NOMO-1 (cell line): ENCODE measurements at regions not wholly inside any gene's neighbourhood (a gene's known extent, or its start where the extent isn't known, plus 50 kb on each side); places are given as distances from the start of the nearest gene placed in this dataset.

ENCODE experiments used
- DNase-seq, 2 experiments: peaks; one replicate each; lab custom pipeline; 2025; ENCODE audit not compliant: unreplicated experiment in 2 of 2; lab: John Stamatoyannopoulos, UW

DNA sequence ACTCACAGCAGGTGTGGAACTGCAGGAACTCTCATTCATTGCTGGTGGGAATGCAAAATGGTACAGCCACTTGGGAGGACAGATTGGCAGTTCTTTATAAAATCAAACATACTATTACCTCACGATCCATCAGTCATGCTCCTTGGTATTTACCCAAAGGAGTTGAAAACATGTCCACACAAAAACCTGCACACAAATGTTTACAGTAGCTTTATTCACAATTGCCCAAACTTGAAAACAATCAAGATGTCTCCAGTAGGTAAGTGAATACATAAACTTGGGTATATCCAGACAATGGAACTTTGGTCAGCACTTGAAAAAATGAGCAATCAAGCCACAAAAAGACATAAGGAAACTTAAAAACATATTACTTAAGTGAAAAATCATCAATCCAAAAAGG is 215.5 kb downstream of the IRX1 start:
- DNase-seq = no peak

DNA sequence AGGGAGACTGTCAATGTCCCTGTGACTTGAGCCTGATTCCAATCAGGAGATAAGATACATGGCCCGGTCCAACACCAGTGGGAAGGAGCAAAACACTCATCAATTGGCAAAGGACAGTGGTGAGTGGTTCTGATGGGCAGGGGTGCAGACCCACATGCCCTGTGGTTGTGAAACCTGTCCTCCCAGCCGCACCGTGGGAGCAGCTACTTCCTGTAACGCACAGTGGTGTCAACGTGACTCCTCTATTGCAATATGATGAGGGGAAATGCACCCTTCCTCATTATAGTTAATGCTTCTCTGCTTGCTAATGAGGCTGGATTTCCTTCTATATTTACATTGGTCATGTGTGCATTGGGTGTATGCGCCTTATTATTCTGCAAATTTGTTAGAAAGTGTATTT is 223.0 kb downstream of the IRX1 start:
- no peak for DNase-seq

DNA sequence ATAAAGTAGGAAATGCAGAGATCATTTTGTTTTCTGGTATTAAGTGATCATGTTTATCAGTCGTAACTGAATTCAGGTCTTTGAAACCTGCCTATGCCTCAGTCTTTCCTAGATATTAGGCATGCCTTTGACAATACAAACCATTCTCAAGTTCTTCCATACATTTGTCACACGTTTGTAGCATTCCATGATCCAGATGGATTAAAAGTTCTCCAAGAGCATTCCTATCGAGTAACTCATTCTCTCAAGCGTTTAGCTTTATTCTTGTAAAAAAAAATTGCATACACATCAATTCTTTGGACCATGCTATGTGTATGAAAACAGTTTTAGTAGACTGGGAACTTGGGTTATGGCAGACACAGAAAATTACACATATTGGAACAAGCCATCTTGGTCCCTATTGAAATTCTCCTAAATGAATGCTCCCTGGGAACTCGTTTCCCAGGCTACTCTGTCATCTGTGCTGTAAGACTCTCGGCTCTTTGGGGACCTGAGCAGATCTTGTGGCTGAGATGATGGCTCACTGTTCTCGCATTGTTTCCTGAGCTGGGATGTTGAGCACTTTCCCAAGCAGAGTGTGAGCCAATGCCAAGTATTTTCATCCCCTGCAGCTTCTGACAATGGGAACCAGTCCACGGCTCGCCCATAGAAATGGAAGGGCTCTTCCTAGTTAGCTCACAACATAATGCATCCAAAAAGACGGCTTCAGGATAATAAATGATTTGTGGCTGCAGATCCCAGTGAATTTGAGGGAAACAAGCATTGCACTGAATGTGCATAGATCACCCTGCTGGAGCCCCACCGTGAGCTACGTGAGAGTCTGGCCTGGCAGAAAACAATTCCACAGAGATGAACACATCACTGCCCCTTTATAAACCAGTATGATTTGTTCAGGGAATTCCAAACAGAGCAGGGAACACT is 230.2 kb downstream of the IRX1 start:
- no peak for DNase-seq

DNA sequence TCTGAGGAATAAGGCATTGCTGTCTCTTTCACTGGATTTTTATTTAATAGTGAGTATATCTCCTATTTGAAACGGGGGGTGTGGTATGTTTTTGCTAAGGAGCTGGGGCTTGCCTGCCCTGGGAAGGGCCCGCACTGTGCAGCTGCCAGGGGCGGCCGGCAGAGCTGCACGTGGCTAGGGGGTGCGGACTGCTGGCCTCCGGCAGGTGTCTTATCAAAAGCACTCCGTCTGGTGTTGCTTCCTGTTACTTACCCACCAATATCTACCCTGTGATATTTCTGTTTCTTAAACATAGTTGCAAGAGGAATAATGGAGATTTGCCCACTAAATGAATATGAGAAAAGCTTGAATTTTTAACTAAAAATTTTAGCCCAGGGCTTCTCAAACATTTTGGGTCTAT is 232.0 kb downstream of the IRX1 start:
- no peak for DNase-seq

DNA sequence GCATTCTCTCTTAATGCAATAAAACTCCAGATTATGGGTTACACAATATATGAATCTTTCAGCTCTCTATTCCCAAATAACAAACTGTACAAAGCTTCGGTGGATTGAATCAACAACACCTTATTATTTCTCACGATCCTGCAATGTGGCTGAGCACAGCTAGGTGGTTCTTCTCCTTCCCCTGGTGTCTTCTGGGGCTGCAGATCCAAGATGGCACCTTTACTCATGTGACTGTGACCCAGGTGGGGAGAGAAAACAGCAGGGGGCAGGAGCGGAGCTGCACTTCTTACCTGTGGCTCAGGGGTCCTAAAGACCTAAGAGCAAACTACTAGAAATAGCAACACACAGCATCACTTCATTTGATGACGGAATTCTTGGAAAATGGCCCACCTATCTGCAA is 233.1 kb downstream of the IRX1 start:
- DNase-seq = no peak

DNA sequence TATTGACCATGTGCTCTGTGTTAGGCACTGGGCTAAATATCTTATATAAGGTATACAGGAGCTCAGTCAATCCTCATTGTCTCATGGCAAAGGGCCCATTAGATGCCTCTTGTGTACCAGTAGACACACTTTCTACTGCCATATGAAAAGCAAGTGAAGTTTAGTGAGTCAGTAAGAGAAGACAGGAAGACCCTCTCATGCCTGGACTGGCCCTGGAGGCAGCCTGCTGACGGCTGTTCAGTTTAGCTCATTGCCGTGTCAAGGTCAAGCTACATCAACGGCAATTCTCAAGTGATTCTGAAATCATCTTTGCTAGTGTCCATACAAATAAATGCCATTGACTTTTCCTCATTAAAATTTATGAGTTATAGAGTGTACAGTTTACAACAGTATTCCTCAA is 237.9 kb downstream of the IRX1 start:
- DNase-seq = no peak

DNA sequence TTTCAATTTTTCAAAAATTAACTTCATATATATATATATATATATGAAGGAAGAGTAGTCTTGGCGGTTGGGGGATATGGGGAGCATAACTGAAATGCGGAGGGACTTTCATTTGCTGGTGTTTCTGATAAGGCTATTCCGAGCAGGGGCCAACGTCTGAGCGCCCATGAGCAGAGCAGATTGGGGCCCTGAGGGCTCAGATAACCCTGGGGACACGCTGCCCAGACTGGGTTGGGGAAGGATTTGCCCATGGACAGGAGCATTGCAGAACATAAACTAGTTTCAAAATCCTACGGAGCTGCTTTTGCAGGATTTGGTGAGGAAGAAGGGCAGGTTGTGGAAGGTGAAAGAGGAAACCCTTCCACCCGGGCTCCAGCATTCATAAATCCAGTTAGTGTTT is 240.2 kb downstream of the IRX1 start:
- DNase-seq = no peak

DNA sequence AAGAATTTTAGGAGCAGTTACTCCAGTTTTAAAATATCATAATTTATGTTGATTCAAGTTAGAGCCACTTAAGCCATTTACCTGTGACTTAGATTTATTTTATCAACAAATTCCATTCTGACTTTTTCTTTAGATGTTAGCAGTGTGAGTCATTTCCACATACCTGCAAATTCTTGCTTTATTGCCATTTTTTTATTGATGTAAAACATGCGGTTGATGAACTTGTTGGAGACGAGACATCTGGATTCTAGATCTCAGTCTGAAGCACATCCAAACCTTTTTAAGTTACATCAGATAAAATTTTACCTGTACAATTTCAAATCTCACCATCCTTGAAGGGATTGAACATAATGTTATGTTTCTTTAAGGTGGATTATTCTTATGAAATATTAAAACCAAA is 240.9 kb downstream of the IRX1 start:
- DNase-seq = no peak

DNA sequence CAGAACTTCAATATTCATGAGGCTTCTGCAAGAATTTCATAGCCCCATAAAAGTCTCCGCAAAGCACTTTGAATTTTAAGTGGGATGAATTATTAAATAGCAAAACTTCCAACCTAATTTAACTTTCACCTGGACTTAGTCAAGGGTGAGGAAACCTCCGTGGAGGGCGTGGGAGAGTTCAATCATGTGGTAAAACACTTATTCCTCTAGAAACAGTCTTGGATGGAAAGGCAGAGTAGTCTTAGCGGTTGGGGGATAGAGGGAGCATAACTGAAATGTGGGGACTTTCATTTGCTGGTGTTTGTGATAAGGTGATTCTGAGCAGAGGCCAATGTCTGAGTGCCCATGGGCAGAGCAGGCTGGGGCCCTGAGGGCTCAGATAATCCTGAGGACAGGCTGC is 241.9 kb downstream of the IRX1 start:
- DNase-seq = no peak

DNA sequence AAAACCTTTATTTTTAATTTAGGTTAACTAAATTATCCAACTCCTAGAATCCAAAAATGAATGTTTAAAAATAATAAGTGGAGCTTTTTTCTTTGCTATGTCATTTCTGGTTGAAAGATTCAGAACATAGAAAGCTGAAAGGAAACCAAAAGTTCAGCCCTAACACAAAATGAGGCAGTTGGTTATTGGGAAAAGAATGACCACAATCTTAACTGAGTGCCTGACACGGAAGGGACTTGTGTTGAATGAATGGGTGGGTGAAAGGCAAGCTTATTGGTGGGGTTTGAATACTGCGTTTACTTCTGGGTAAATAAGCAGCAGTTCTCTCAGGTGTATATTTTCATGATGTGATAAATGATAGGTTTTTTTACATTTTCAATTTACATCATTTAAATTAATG is 243.5 kb downstream of the IRX1 start:
- DNase-seq = no peak

DNA sequence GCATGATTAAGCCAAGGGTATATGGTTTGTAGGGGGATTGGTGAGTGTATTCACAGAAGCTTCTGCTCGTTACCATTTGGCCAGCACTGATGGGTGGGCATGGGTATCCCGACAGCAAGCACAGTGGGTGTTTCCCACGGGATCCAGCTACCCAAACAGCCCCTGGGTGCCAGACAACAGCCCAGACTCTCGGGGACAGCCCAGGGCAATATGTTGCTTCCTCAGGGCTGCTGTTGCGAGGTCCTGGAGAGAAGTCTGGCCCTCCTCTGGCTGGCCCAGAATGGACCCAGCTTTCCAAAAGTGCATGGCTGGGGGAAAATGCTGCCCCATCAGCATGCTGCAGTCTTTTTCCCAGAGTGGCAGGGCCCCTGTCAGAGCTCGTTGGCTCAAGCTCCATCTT is 247.0 kb downstream of the IRX1 start:
- no peak for DNase-seq

DNA sequence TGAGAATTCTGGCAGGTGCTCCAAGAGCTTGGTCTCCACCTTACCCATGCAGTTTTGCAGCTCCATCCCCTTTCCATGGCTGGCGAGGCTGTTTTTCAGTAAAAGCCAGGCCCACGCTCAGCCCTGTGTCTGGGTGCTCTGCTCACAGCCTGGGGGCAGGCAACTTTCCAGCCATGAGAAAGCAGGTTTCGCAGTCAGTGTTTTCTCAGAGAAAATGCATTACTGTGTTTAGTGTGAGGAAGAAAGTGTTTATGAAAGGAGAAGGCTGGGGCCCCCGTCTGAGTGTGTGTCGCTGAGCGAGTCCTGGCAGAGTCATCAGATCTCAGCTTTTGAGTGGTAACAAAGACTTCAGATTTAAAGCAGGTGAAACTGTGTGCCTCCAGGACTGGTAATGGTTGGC is 248.1 kb downstream of the IRX1 start:
- no peak for DNase-seq

DNA sequence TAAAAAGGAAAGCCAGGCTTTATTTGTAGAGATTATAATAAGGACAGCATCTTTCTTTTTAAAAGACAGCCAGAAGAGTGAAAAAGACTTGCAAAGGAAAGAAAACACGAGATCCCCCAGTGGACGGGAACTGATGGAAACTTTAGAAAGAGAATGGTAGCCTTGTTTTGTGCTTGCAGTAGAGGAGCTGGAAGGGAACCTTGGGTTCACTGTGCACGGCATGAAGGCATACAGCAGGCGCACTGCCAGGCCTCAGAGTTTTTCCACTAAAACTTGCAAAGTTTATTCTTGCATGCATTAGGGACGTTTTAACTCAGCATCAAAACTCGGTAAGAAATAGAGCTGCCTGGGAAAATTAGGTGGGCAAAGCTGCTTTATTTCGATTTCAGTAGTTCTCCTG is 248.6 kb downstream of the IRX1 start:
- DNase-seq = no peak

DNA sequence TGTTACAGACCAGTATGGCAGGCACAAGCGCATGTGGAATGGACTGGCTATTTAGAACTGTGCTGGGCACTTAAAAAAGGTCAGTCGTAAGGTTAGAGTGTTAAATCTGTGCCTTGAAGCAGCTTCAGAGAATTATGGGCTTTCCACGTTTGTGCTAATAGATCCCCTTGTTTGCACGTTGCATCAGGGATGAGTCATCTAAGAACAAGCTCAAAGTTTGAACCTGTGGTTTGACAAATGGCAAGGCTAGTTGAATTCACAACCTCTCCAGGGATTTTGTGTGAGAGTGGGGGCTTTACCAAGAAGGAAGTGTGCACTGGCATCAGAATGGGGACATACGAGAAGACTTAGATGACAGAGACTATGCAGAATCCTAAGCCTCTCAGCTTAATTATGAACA is 249.6 kb downstream of the IRX1 start:
- no peak for DNase-seq

DNA sequence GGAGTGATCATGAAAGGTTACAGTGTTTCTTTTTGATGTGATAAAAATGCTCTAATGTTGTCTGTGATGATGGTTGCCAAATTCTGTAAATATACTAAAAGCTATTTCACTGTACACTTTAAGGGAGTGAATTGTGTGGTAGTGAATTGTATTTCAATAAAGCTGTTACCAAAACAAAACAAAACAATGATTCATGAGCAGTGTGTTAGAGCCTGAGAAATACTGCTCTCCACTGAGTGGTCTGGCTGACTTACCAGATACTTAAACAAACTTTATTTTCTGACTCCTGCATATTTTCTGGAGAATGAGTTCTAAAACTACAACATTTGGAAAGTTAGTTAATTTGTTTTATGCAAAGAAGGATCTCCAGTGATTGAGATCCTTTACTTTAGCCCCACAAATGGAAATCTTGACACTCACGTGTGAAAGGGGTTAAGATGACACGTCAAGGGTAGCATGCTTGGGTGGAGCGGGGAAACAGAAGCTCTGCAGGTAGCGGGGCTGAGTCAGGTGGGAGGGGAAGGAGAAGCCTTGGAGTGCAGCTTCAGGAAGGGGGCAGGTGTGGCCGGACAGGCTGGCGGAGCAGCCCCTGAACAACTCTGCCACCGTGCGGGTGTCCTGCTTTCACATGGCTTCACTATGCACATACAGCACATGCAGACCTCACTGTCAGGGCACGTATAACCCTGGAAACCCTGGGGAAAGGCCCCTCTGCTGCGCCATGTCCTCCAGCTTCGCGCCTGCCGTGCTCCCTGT is 256.7 kb downstream of the IRX1 start:
- DNase-seq = no peak

DNA sequence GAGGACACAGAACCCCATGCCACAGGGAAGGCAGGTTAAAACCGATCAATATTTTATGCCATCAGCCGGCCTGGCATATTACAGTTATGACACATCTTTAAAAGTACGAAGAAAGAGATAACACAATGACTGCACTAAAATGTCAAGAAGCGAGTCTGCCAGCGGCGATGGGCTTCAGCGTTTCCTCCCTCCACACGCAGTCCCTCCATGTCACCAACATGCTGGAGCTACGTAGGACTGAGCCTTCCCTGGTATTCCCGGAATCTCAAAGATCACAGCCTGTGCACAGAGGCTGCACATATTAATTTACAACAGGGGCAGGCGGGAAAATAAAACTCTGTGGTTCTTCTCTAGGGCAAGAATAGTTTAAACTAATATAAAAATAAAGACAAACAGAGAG is 257.7 kb downstream of the IRX1 start:
- no peak for DNase-seq

DNA sequence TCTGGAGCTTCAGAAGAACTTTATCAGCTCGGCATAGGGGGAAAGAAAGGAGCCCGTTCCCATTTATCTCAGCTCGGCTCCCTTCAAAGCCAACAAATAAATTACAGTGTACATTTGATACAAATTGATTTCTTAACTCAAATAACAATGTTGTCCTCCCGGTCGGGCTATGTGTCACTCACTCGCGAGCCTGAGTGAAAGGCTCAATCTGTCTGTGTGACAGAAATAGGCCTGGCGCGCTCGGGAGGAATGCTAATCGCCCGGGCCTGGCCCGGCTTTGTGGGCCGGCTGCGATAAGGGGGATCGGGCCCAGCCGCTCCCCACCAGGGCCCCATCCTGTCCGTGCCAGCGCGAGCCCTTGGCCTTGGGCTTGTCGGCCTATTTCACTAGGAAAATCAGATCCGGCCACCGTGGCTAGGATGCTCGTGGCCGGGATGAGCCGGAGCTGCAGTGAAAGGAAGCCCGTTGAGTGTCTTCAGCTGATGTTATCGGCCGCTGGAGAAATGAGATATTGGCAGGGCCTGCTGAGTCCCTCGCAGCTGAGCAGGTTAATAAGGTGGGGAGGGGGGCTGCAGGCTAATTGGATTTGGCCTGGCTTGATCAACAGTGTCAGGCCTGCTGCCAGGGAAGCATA is 258.7 kb downstream of the IRX1 start:
- no peak for DNase-seq

DNA sequence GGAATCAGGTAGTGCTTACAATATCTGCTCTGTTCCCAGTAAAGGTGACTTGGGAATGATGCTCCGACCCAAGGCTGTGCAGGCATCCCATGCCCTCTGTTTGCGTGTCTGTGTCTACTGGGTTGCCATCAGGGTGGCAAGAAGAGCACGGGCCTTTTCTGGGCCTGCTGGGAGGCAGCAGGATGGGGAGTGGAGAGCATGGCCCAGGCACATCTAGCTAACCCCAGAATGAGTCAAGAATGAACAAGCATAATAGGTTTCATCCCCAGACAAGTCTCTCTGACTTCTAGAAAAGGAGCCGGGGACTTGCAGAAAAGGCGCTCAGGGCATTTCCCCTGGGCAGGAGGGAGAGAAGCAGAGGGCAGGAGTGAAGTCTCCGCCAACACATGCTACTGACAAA is 260.4 kb downstream of the IRX1 start:
- DNase-seq = no peak

DNA sequence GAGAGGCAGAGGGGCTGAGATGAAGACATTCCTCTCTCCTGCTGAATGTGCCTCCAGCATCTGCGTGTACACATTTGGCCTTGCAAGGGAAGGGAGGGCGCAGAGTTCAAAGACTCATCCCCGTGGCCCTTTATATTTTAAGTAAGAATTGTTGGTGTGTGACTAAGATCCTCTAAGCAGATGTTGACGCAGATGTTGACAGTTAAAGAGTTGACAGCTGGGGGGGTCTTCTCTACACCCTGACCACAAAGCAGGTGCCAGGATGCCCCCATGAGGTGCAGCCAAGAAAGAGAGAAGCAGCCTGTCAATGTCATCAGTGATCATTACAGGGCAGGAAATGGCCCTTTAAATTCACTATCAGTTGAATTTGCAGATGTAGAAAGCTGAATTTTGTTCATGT is 262.9 kb downstream of the IRX1 start:
- DNase-seq = no peak

DNA sequence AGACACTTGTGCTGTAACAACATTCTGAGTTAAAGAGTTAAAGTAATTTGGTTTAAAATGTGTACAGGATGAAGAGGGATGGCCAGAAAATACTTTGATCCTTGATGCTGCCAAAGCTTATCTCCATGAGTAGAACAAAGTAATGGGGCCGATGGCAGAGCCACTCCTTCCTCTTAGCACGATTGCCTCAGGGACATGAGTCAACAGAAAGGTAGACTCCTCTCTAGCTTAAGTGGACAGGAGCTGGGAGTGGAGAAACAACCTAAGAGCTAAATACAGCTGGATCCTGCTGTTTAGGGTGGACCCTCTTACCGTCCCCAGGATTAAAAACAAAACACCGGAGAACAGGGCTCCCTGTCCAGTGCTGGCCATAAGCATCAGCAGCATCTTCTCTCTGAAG is 267.3 kb downstream of the IRX1 start:
- no peak for DNase-seq

DNA sequence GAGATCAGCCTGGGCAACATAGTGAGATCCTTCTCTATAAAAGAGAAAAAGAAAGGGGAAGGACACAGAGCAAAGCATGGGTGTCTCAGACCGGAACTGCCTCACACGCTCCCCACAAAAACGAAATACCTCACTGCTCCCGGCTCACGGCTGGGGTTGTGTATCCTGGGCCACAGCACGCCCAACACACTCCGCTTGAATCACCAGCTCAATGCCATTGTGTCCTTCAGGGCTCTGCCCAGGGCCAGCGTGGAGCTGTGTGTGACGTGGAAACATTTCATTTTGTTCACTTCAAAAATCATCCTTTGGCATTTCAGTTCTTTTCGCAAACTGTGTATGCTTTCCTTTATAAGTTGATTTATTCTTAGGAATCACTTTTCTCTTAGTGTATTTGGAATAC is 279.5 kb downstream of the IRX1 start:
- DNase-seq = no peak

DNA sequence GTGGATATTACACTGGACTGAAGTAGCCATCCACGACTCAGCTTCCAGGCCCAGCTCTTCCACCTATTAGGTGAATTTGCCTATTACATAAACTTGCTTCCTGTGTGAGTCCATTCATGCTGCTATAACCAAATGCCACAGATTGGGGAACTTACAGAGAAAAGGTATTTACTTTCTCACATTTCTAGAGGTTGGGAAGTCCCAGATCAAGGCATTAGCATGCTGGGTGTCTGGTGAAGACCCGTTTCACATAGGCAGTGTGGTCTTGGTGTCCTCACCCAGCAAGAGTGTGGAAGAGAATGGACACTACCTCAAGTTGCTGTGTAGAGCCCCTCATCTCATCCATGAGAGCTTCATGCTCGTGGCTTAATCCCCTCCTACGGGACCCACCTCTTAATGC is 282.6 kb downstream of the IRX1 start:
- no peak for DNase-seq
